ENCODE measurements at regions not wholly inside any gene's neighbourhood (a gene's known extent, or its start where the extent isn't known, plus 50 kb on each side); places are given as distances from the start of the nearest gene placed in this dataset.

DNA sequence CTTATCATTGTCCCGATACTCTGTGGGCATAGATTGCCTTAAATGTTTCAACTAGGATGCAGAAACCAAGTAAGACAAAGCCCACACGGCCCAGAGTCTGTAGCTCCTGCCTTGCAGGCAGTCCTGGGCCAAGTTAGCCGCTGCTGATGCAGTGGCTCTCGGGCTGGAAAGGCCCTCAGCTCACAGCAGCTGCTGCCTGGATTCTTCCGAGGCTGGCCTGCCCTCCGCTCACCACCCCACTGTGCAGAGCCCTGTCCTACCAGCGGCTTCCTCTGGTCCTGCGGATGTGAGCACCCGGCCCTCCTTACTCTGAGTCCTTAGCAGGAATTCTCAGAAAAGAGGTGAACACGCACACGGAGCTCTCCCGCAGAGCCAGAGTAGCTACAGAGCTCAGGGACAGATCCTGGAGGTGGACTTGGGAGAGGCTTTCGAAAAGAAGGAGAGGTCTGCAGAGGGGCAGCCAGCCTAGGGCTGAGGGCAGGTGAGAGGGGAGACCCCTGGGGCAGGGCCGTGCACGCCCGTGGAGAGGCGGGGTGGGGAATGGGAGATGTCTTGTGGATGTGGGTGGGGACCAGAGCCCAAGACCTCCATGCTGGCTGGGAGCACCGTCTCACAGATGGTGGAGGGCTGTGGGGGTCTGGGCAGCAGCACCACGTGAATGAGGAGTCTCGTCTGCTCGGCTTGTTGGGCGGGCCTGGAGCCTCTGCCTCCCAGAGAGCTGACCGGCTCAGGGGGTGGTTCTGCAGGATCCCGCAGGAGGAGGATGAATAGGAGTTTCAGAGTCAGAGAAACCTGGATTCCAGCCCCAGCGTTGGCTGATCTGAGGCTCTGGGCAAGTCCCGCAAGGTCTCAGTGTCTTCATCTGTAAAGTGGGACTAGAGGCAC, 117.4 kb upstream of the B3GAT1 start:
- Histone ChIP-seq H3K36me3 (replicated peaks in 1 of 2; ENCODE audit: control extremely low read depth in 1 of 2, control insufficient read depth in 1 of 2, extremely low read depth in 1 of 2, insufficient read depth in 2 of 2, low read length in 1 of 2) (no peaks in the 10 kb centered on the region), H3K27me3 (replicated peaks in 1 of 4; ENCODE audit: control extremely low read depth in 1 of 4, control insufficient read depth in 3 of 4, insufficient read depth in 4 of 4, low read length in 3 of 4) (no peaks in the 10 kb centered on the region), H3K79me2 (ENCODE audit: control insufficient read depth, insufficient read depth, low read length) (no peaks in the 10 kb centered on the region), H3K4me3 (ENCODE audit: control extremely low read depth in 1 of 5, extremely low read depth in 1 of 5, insufficient read depth in 1 of 5, low read depth in 2 of 5, low read length in 4 of 5) (no peak overlapping the region), H3K4me2 (replicated peaks; ENCODE audit: low read depth, low read length, poor library complexity, severe bottlenecking) (no peak overlapping the region), H3K4me1 (ENCODE audit: control insufficient read depth in 2 of 2, insufficient read depth in 2 of 2, low read length in 2 of 2) (no peaks in the 10 kb centered on the region), H4K20me1 (ENCODE audit: control insufficient read depth, insufficient read depth, low read length, poor library complexity, severe bottlenecking) (no peaks in the 10 kb centered on the region), H3K9me3 (ENCODE audit: control extremely low read depth in 1 of 3, control insufficient read depth in 2 of 3, insufficient read depth in 1 of 3, low read length in 2 of 3) (peaks cover 0 to 5% (median 0%) of the 10 kb centered on the region in 3 donors), H2AFZ (ENCODE audit: insufficient read depth, low read depth, low read length, poor library complexity, severe bottlenecking) (no peak overlapping the region), H3K27ac (ENCODE audit: low read length in 2 of 2) (no peak overlapping the region), H3K9ac (ENCODE audit: low read length) (no peak overlapping the region)
- Mint-ChIP-seq H3K27ac (no peak overlapping the region), H3K9me3 (ENCODE audit: insufficient read depth) (no peaks in the 10 kb centered on the region), H3K4me3 (no peak overlapping the region), H3K4me1 (no peaks in the 10 kb centered on the region), H3K27me3 (peaks cover 8% of the 10 kb centered on the region)
- no peak for DNase-seq
- intact Hi-C loops (cut with micrococcal nuclease) = no loop called here
- 85% methylated on average over 26 of the region's 26 CpGs for WGBS (ENCODE audit: insufficient coverage)
- no peak for TF ChIP-seq EZH2 (IDR thresholded peaks at IDR 0.05; ENCODE audit: borderline replicate concordance, insufficient read depth, low read depth, low read length, poor library complexity, severe bottlenecking)
- TF ChIP-seq, protein P1, sequence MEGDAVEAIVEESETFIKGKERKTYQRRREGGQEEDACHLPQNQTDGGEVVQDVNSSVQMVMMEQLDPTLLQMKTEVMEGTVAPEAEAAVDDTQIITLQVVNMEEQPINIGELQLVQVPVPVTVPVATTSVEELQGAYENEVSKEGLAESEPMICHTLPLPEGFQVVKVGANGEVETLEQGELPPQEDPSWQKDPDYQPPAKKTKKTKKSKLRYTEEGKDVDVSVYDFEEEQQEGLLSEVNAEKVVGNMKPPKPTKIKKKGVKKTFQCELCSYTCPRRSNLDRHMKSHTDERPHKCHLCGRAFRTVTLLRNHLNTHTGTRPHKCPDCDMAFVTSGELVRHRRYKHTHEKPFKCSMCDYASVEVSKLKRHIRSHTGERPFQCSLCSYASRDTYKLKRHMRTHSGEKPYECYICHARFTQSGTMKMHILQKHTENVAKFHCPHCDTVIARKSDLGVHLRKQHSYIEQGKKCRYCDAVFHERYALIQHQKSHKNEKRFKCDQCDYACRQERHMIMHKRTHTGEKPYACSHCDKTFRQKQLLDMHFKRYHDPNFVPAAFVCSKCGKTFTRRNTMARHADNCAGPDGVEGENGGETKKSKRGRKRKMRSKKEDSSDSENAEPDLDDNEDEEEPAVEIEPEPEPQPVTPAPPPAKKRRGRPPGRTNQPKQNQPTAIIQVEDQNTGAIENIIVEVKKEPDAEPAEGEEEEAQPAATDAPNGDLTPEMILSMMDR (IDR thresholded peaks at IDR 0.05) = no peak
- ChIA-PET CTCF (no interaction called here), POLR2A (no interaction called here)
- no peak for ATAC-seq (ENCODE audit: low read depth)

DNA sequence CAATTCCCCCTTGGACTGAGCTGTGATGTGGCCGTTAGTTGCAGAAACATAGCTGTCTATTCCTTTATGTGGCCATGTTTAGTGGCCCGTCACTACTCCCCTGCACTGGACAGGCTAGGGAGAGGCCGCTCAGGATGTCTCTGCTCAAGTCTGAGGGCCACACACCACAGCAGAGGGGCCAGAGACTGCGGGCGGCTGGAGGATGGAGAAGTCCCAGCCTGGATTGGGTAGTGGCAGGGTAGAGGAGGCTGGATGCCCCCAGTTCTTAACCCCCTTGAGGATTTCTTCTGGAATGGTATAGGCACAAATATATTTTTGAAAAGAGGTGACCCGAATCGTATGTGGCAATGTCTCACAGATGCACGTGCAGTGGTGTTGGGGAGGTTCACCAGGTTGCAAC, 116.4 kb upstream of the B3GAT1 start:
- Mint-ChIP-seq H3K27me3 (peaks cover 4% of the 10 kb centered on the region), H3K4me3 (no peak overlapping the region), H3K27ac (no peak overlapping the region), H3K4me1 (no peaks in the 10 kb centered on the region), H3K9me3 (ENCODE audit: insufficient read depth) (no peaks in the 10 kb centered on the region)
- TF ChIP-seq, protein P1 (IDR thresholded peaks at IDR 0.05) = no peak
- no peak for TF ChIP-seq EZH2 (IDR thresholded peaks at IDR 0.05; ENCODE audit: borderline replicate concordance, insufficient read depth, low read depth, low read length, poor library complexity, severe bottlenecking)
- H3K27me3 ChIP-seq (replicated peaks in 1 of 4; ENCODE audit: control extremely low read depth in 1 of 4, control insufficient read depth in 3 of 4, insufficient read depth in 4 of 4, low read length in 3 of 4) = no peaks in the 10 kb centered on the region
- POLR2A ChIA-PET = no interaction called here
- H3K9ac ChIP-seq (ENCODE audit: low read length) = no peak overlapping the region
- H4K20me1 ChIP-seq (ENCODE audit: control insufficient read depth, insufficient read depth, low read length, poor library complexity, severe bottlenecking) = no peaks in the 10 kb centered on the region
- CTCF ChIA-PET = no interaction called here
- 92% methylated on average over 6 of the region's 8 CpGs for WGBS (ENCODE audit: insufficient coverage)
- intact Hi-C loops (cut with micrococcal nuclease) = no loop called here
- H3K79me2 ChIP-seq (ENCODE audit: control insufficient read depth, insufficient read depth, low read length) = no peaks in the 10 kb centered on the region
- H3K4me2 ChIP-seq (replicated peaks; ENCODE audit: low read depth, low read length, poor library complexity, severe bottlenecking) = no peak overlapping the region
- H3K4me1 ChIP-seq (ENCODE audit: control insufficient read depth in 2 of 2, insufficient read depth in 2 of 2, low read length in 2 of 2) = no peaks in the 10 kb centered on the region
- no peak for ATAC-seq (ENCODE audit: low read depth)
- no peak overlapping the region for H3K4me3 ChIP-seq (ENCODE audit: control extremely low read depth in 1 of 5, extremely low read depth in 1 of 5, insufficient read depth in 1 of 5, low read depth in 2 of 5, low read length in 4 of 5)
- H2AFZ ChIP-seq (ENCODE audit: insufficient read depth, low read depth, low read length, poor library complexity, severe bottlenecking) = no peak overlapping the region
- H3K9me3 ChIP-seq (ENCODE audit: control extremely low read depth in 1 of 3, control insufficient read depth in 2 of 3, insufficient read depth in 1 of 3, low read length in 2 of 3) = peaks cover 0 to 8% (median 0%) of the 10 kb centered on the region in 3 donors
- H3K27ac ChIP-seq (ENCODE audit: low read length in 2 of 2) = no peak overlapping the region
- H3K36me3 ChIP-seq (replicated peaks in 1 of 2; ENCODE audit: control extremely low read depth in 1 of 2, control insufficient read depth in 1 of 2, extremely low read depth in 1 of 2, insufficient read depth in 2 of 2, low read length in 1 of 2) = no peaks in the 10 kb centered on the region
- DNase-seq = no peak
